Motor neuron (in vitro differentiated cells): ENCODE measurements at regions not wholly inside any gene's neighbourhood (a gene's known extent, or its start where the extent isn't known, plus 50 kb on each side); places are given as distances from the start of the nearest gene placed in this dataset.
"Not testable (repeated sequence)": the region's sequence is repeated elsewhere in the genome, so short reads cannot be mapped to it uniquely, and the experiment has no call there.

Source experiments
- ATAC-seq, 8 experiments: fragments of 200-7000 bp; cut with Tn5 transposase; replicated peaks in 6 of 8; 2 replicates each; pipeline ENCODE4 v1.8.0; 2021; ENCODE audit warnings: mild to moderate bottlenecking in 8 of 8, moderate library complexity in 8 of 8
- H3K27ac ChIP-seq, 2 donors: fragments of 250-450 bp; sonication (Bioruptor Pico); 2 replicates each; pipeline ENCODE4 v1.9.0; 2021; ENCODE audit warnings: antibody characterized with exemption in 2 of 2, mild to moderate bottlenecking in 2 of 2, moderate library complexity in 1 of 2
- H3K4me1 ChIP-seq, 2 donors: fragments of 250-450 bp; sonication (Bioruptor Pico); replicated peaks in 1 of 2; 2 replicates each; pipeline ENCODE4 v1.6.1; 2021; ENCODE audit warnings: antibody characterized with exemption in 2 of 2, mild to moderate bottlenecking in 2 of 2, moderate library complexity in 1 of 2
- H3K4me3 ChIP-seq, 5 donors: fragments of 250-450 bp; sonication (Bioruptor Pico); 2 replicates each; pipeline ENCODE4 v1.9.0; 2021; ENCODE audit warnings: antibody characterized with exemption in 5 of 5, mild to moderate bottlenecking in 5 of 5, moderate library complexity in 4 of 5
- WGBS, 10 experiments: fragments of 450-650 bp; shearing (Covaris generic); methylation state at CpG; one replicate each; pipeline ENCODE4 v1.0.0; 2022; 5-methylcytosine and 5-hydroxymethylcytosine counted together
- in situ Hi-C, 9 experiments: fragments of 400-800 bp; cut with MboI; loops; one replicate each; pipeline ENCODE4 v1.15.0; 2021; ENCODE audit warnings: low sequenced_read_pairs in 9 of 9, low pct_unique_long_range_greater_than_20kb in 2 of 9; ENCODE audit not compliant: unreplicated experiment in 9 of 9

- no peak for ATAC-seq
- Histone ChIP-seq H3K4me1 (no peaks in the 10 kb centered on the region), H3K27ac (no peak overlapping the region), H3K4me3 (no peak overlapping the region)
- in situ Hi-C loops: no loop called here
Measured at GRCh38 chr11:49442669-49443068, 234.3 kb upstream of the FOLH1 start.

GRCh38 chr11:49439901-49440300 lies 231.5 kb upstream of the FOLH1 start:
- in situ Hi-C loops, H3K4me1 ChIP-seq, H3K4me3 ChIP-seq, ATAC-seq, H3K27ac ChIP-seq: not testable (repeated sequence)

- H3K4me3 ChIP-seq, H3K27ac ChIP-seq, H3K4me1 ChIP-seq, in situ Hi-C loops, ATAC-seq: not testable (repeated sequence)
- WGBS, 10 experiments: 60 to 100% (median 92%) methylated on average over 1 to 6 of the region's 49 CpGs; no CpG with 5 or more reads in 5 of the 10 experiments
Measured at GRCh38 chr11:49434308-49434707, 225.9 kb upstream of the FOLH1 start.

- in situ Hi-C loops: no loop called here
- H3K4me3 ChIP-seq: no peak overlapping the region
- WGBS, 10 experiments: 100% methylated on average over 1 of the region's 1 CpG; no CpG with 5 or more reads in 8 of the 10 experiments
Measured at GRCh38 chr11:49432242-49432848, 223.9 kb upstream of the FOLH1 start.

GRCh38 chr11:49424136-49424535 lies 215.7 kb upstream of the FOLH1 start:
- no peak overlapping the region for H3K4me3 ChIP-seq
- ATAC-seq: no peak
- in situ Hi-C loops: no loop called here
- WGBS, 10 experiments: 0 to 57% (median 45%) methylated on average over 1 to 2 of the region's 3 CpGs; no CpG with 5 or more reads in 6 of the 10 experiments
- H3K4me1 ChIP-seq: no peaks in the 10 kb centered on the region
- H3K27ac ChIP-seq: no peak overlapping the region

More at GRCh38 chr11:49432242-49432848, 223.9 kb upstream of the FOLH1 start:
- H3K4me1 ChIP-seq: no peaks in the 10 kb centered on the region
- H3K27ac ChIP-seq: no peak overlapping the region
- ATAC-seq: no peak

- ATAC-seq, in situ Hi-C loops, H3K4me3 ChIP-seq, H3K27ac ChIP-seq, H3K4me1 ChIP-seq: not testable (repeated sequence)
- 0 to 100% (median 49%) methylated on average over 1 to 3 of the region's 3 CpGs; no CpG with 5 or more reads in 4 of the 10 experiments for WGBS, 10 experiments
Measured at GRCh38 chr11:49418877-49419276, 210.5 kb upstream of the FOLH1 start.

GRCh38 chr11:49405743-49406142 lies 197.3 kb upstream of the FOLH1 start:
- WGBS, 10 experiments: 20 to 100% (median 82%) methylated on average over 1 to 12 of the region's 14 CpGs; no CpG with 5 or more reads in 2 of the 10 experiments
- H3K4me3 ChIP-seq: no peak overlapping the region
- in situ Hi-C loops: no loop called here
- H3K27ac ChIP-seq: no peak overlapping the region
- no peak for ATAC-seq
- H3K4me1 ChIP-seq: no peaks in the 10 kb centered on the region

- ATAC-seq, in situ Hi-C loops, H3K4me1 ChIP-seq, H3K4me3 ChIP-seq, H3K27ac ChIP-seq: not testable (repeated sequence)
Measured at GRCh38 chr11:49395789-49396188, 187.4 kb upstream of the FOLH1 start.

GRCh38 chr11:49390362-49390761 lies 182.0 kb upstream of the FOLH1 start:
- peaks cover 12 to 16% of the 10 kb centered on the region in 2 donors for H3K4me1 ChIP-seq
- H3K4me3 ChIP-seq, in situ Hi-C loops, H3K27ac ChIP-seq: not testable (repeated sequence)
- WGBS, 10 experiments: 0 to 100% (median 53%) methylated on average over 1 to 5 of the region's 5 CpGs; no CpG with 5 or more reads in 6 of the 10 experiments
- peak in 2 of 8 experiments; percentile 39 to 61 for ATAC-seq

GRCh38 chr11:49389149-49389548 lies 180.7 kb upstream of the FOLH1 start:
- H3K4me1 ChIP-seq: peaks cover 21 to 22% of the 10 kb centered on the region in 2 donors
- in situ Hi-C loops, H3K27ac ChIP-seq, H3K4me3 ChIP-seq: not testable (repeated sequence)
- WGBS, 10 experiments: 0 to 60% (median 13%) methylated on average over 1 to 3 of the region's 3 CpGs
- peak in 5 of 8 experiments; percentile 90 to 95 (median 92) for ATAC-seq

- in situ Hi-C loops, H3K27ac ChIP-seq, ATAC-seq, H3K4me3 ChIP-seq: not testable (repeated sequence)
- WGBS, 10 experiments: 0 to 100% (median 60%) methylated on average over 1 of the region's 1 CpG; no CpG with 5 or more reads in 1 of the 10 experiments
- peaks cover 19% of the 10 kb centered on the region in 2 donors for H3K4me1 ChIP-seq
Measured at GRCh38 chr11:49384371-49384770, 176.0 kb upstream of the FOLH1 start.

- Histone ChIP-seq H3K4me3 (no peak overlapping the region), H3K4me1 (no peaks in the 10 kb centered on the region), H3K27ac (no peak overlapping the region)
- ATAC-seq: no peak
- 30 to 89% (median 64%) methylated on average over 1 to 7 of the region's 7 CpGs; no CpG with 5 or more reads in 1 of the 10 experiments for WGBS, 10 experiments
- in situ Hi-C loops: no loop called here
Measured at GRCh38 chr11:49377978-49378377, 169.6 kb upstream of the FOLH1 start.

- H3K4me3 ChIP-seq, H3K4me1 ChIP-seq, H3K27ac ChIP-seq, ATAC-seq, in situ Hi-C loops: not testable (repeated sequence)
- WGBS, 10 experiments: 14 to 75% (median 52%) methylated on average over 2 to 5 of the region's 5 CpGs
Measured at GRCh38 chr11:49373866-49374265, 165.5 kb upstream of the FOLH1 start.

- H3K27ac ChIP-seq, ATAC-seq, H3K4me3 ChIP-seq, in situ Hi-C loops, H3K4me1 ChIP-seq: not testable (repeated sequence)
Measured at GRCh38 chr11:49373385-49373784, 165.0 kb upstream of the FOLH1 start.
